AG08396 (cell line): ENCODE measurements at regions not wholly inside any gene's neighbourhood (a gene's known extent, or its start where the extent isn't known, plus 50 kb on each side); places are given as distances from the start of the nearest gene placed in this dataset.

Experiments
- DNase-seq: peaks from one replicate; pipeline ENCODE4 v3.0.0; 2012; ENCODE audit warnings: low spot score, mixed read lengths

- DNase-seq, result no peak
Measured at GRCh38 chr7:156096771-156097538, 284.7 kb upstream of the SHH start.

- DNase-seq, result no peak
Measured at GRCh38 chr7:156095908-156096539, 283.8 kb upstream of the SHH start.

- DNase-seq, result no peak
Measured at GRCh38 chr7:156094350-156095146, 282.3 kb upstream of the SHH start.

- no peak for DNase-seq
Measured at GRCh38 chr7:156092307-156092706, 280.0 kb upstream of the SHH start.

- no peak for DNase-seq
Measured at GRCh38 chr7:156091519-156092080, 279.3 kb upstream of the SHH start.

- DNase-seq, result no peak
Measured at GRCh38 chr7:156090988-156091387, 278.7 kb upstream of the SHH start.

- no peak for DNase-seq
Measured at GRCh38 chr7:156089222-156089621, 277.0 kb upstream of the SHH start.

GRCh38 chr7:156088115-156088514 is 275.9 kb upstream of the SHH start:
- DNase-seq, result no peak

- no peak for DNase-seq
Measured at GRCh38 chr7:156082048-156083040, 270.1 kb upstream of the SHH start.

GRCh38 chr7:156080596-156080995 is 268.3 kb upstream of the SHH start:
- no peak for DNase-seq

GRCh38 chr7:156080046-156080445 is 267.8 kb upstream of the SHH start:
- DNase-seq, result no peak

GRCh38 chr7:156079156-156079555 is 266.9 kb upstream of the SHH start:
- no peak for DNase-seq

- no peak for DNase-seq
Measured at GRCh38 chr7:156074982-156075615, 262.8 kb upstream of the SHH start.

GRCh38 chr7:156074084-156074483 is 261.8 kb upstream of the SHH start:
- DNase-seq, result no peak

GRCh38 chr7:156073366-156074052 is 261.2 kb upstream of the SHH start:
- DNase-seq, result no peak

- no peak for DNase-seq
Measured at GRCh38 chr7:156071612-156072011, 259.3 kb upstream of the SHH start.

GRCh38 chr7:156069891-156070290 is 257.6 kb upstream of the SHH start:
- DNase-seq, result no peak

- DNase-seq, result no peak
Measured at GRCh38 chr7:156067156-156067555, 254.9 kb upstream of the SHH start.

- DNase-seq, result no peak
Measured at GRCh38 chr7:156065400-156065799, 253.1 kb upstream of the SHH start.

GRCh38 chr7:156064971-156065386 is 252.7 kb upstream of the SHH start:
- no peak for DNase-seq
